ENCODE measurements at regions not wholly inside any gene's neighbourhood (a gene's known extent, or its start where the extent isn't known, plus 50 kb on each side); places are given as distances from the start of the nearest gene placed in this dataset.

DNA sequence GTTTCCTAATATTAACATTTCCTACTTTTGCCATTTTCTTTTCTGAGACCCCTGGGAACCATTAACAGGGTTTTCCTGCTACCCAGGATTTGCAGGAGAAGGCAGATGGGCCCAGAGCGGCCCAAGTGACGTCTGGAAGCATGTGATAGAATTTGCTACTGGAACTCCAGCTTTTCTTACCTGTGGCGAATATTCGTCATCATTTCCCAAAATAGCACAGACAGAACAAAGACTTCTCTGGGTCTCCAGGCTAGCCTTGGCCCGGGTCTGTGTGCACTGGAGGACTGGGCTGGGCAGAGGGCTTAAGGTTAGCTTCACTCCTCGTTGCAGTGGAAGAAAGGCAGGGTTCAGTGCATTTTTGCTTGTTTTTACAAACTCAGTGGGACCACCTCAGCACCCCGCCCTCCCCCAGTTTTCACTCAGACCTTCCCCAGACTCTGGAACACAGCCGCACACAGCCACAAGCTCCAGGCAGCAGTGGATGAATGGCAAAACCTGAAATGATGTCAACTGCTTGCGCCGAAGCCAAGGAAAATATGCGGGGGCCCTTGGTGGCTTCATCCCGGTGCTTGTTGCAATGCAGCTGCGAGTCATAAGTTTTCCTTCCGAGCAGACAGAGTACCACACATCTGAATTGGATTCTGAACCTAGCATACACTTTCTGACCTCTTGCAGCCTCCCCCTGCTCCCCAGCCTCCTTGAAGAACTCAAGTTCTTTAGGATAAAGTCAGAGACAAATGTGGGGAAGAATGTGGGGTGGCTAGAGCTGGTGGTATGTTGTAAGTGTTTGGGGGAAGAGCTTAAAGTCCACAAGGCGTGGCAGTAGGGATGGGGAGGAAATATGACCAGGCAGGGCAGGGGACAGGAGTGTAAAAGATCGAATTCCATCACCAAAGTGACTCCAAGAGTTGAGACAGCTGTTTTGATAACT, 586.0 kb downstream of the CCDC171 start:
- Mint-ChIP-seq H3K27ac (no peak overlapping the region), H3K27me3 (ENCODE audit: low read depth) (no peaks in the 10 kb centered on the region), H3K4me3 (no peak overlapping the region), H3K4me1 (ENCODE audit: low read depth) (peaks cover under 1% of the 10 kb centered on the region), H3K9me3 (no peaks in the 10 kb centered on the region), H3K36me3 (ENCODE audit: low read depth) (no peaks in the 10 kb centered on the region)
- DNase-seq (ENCODE audit: low spot score) = no peak

DNA sequence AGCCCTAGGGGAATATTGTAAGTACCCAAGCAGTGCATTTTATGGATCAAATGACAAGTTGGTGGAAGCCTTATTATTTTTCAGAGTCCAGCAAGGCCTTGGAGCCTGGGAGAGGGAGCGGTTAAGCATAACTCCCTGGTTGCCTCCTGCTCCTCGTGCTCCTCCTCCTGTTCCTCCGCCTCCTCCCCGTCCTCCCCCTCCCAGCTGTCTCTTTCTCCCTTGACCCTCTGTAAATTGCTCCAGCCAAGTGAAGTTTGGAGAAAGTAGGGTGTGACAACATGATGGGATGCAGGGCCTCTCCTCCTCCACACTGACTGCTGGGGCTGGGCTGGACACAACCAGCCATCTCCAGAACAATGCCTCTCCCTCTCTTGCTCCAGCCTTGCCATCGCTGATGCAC, 586.9 kb downstream of the CCDC171 start:
- Mint-ChIP-seq H3K27ac (no peak overlapping the region), H3K9me3 (no peaks in the 10 kb centered on the region), H3K27me3 (ENCODE audit: low read depth) (no peaks in the 10 kb centered on the region), H3K4me1 (ENCODE audit: low read depth) (no peaks in the 10 kb centered on the region), H3K36me3 (ENCODE audit: low read depth) (no peaks in the 10 kb centered on the region), H3K4me3 (no peak overlapping the region)
- no peak for DNase-seq (ENCODE audit: low spot score)

DNA sequence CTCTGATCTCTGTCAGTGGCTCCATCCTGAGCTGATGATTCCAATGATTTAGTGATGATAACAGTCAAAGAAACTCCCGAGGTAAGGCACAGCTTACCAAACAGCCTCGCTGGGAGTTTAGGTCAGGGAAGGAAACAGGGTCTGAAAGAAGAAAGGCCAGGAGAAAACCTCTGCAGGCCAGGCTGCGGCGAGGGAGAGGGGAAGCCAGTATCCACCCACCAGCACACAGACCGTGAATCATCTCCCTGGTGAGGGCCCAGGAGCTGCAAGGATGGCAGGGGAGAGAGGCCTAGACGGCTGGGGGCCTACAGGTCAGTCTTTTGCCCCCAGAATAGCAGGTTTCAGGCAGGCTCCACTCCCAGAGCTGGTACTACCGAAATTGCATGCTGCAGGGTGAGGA, 590.5 kb downstream of the CCDC171 start:
- Mint-ChIP-seq H3K9me3 (no peaks in the 10 kb centered on the region), H3K36me3 (ENCODE audit: low read depth) (no peaks in the 10 kb centered on the region), H3K4me3 (no peak overlapping the region), H3K4me1 (ENCODE audit: low read depth) (no peaks in the 10 kb centered on the region), H3K27ac (no peak overlapping the region), H3K27me3 (ENCODE audit: low read depth) (no peaks in the 10 kb centered on the region)
- no peak for DNase-seq (ENCODE audit: low spot score)

DNA sequence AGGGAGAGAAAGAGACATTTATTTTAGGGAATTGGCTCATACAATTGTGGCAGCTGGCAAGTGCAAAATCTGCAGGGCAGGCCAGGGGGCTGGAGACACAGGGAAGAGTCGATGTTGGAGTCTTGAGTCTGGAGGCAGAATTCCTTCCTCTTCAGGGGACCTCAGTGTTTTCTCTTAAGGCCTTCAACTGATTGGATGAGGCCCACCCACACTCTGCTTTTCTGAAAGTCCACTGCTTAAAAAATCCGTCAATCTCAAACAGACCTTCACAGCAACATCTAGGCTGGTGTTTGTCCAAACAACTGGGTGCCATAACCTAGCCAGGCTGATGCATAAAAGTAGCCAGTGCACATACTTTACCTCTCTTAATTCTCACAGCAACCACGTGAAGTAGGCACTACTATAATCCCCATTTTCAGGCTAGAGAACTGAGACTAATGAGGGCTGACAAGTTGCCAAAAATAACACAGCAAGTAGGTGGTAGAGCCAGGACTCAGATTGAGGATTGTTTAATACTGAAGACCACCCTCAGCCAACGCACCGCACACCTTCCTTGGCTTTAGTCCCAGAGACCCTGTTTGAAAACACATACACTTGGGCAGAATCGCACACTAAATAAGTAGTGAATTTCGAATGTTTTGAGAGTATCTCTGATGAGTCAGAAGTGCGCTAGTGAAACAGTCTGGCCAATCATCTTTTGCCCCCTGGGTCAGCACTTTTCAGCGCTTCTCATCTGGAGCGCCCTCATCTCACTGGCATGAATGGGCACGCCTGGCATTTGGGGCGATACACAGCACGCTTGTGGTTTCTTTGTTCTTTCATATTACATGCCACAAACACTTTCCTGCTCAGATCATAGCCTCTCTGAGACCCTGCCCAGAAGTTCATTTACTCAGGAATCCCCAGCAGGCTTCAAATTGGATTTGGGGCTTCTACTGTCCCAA, 591.4 kb downstream of the CCDC171 start:
- no peak overlapping the region for H3K27ac Mint-ChIP-seq
- H3K4me1 Mint-ChIP-seq (ENCODE audit: low read depth) = no peaks in the 10 kb centered on the region
- H3K4me3 Mint-ChIP-seq = no peak overlapping the region
- H3K36me3 Mint-ChIP-seq (ENCODE audit: low read depth) = no peaks in the 10 kb centered on the region
- DNase-seq (ENCODE audit: low spot score) = no peak
- no peaks in the 10 kb centered on the region for H3K27me3 Mint-ChIP-seq (ENCODE audit: low read depth)
- H3K9me3 Mint-ChIP-seq = no peaks in the 10 kb centered on the region

DNA sequence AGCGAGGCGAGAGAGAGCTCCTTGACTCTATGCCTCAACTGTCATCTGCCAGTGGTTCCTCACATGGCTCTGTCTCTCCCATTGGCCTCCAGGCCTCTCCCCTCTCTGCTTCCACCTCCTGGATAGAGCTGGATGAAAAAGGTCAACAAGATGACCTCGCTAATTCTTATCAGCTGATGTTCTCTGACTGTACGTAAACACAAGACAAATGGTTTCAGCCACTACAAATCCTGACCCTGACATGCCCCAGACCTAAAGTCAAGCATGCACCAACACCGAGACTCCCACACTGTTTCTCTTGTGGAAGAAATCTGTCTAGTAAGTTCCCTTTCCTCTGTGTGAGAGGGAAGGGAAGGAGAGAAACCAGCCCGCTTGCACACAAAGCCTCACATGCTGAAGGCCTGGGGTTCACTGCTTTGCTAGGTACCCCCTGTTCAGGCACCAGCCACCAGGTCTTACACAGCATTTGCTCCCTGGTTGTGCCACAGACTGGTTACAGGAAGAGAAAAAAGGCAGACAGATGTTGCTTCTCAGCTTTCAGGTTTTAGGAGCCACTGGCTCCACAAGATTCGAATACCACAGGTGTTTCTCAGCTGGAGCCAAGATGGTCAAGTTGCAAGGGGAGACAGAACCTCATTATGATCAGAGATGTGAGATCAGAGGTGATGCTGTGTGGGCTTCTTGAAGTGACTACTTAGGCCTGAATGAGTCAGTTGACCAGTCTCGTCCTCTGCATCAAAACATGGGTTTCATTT, 592.5 kb downstream of the CCDC171 start:
- no peaks in the 10 kb centered on the region for H3K27me3 Mint-ChIP-seq (ENCODE audit: low read depth)
- no peak overlapping the region for H3K4me3 Mint-ChIP-seq
- no peaks in the 10 kb centered on the region for H3K4me1 Mint-ChIP-seq (ENCODE audit: low read depth)
- no peaks in the 10 kb centered on the region for H3K9me3 Mint-ChIP-seq
- H3K27ac Mint-ChIP-seq = no peak overlapping the region
- no peak for DNase-seq (ENCODE audit: low spot score)
- no peaks in the 10 kb centered on the region for H3K36me3 Mint-ChIP-seq (ENCODE audit: low read depth)

DNA sequence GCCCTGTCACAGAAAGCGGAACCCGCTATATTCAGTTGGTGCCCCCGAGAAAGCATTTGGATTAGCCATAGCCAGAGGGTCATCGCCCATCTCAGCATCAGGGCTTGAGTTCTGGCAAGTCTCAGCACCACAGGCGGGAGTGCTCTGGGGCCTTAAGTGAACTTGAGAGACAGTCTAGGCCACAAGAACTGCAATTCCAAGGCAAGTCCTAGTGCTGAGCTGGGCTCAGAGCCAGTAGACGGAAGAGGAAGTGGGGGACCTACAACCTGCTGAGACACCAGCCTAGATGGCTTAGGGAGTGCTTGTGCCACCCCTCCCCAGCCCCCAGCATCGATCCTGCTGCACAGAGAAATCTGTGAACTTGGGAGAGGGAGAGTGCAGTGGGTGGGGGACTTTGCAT, 594.9 kb downstream of the CCDC171 start:
- Mint-ChIP-seq H3K27ac (no peak overlapping the region), H3K4me1 (ENCODE audit: low read depth) (no peaks in the 10 kb centered on the region), H3K9me3 (no peaks in the 10 kb centered on the region), H3K36me3 (ENCODE audit: low read depth) (no peaks in the 10 kb centered on the region), H3K4me3 (no peak overlapping the region), H3K27me3 (ENCODE audit: low read depth) (no peaks in the 10 kb centered on the region)
- no peak for DNase-seq (ENCODE audit: low spot score)

DNA sequence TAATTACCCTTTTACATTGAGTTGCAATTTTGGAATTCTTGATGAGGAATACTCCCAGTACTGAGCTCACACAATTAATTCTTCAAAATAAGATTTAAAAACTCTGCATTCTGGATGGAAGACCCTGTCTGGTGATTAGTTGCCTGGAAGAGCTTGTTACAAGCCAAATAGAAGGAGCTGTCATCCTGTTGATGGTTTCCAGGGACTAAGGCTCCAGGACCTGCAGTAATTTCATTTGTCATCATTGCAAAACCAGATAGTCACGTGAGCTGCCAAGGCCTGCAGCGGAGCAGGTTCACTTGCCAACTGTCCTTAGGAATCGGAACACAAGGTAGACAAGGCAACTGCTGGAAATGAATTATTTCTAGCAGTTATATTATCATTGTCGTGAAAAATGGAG, 597.7 kb downstream of the CCDC171 start:
- H3K4me1 Mint-ChIP-seq (ENCODE audit: low read depth) = peaks cover 6% of the 10 kb centered on the region
- no peak for DNase-seq (ENCODE audit: low spot score)
- no peaks in the 10 kb centered on the region for H3K9me3 Mint-ChIP-seq
- peaks cover 6% of the 10 kb centered on the region for H3K27me3 Mint-ChIP-seq (ENCODE audit: low read depth)
- H3K27ac Mint-ChIP-seq = no peak overlapping the region
- no peak overlapping the region for H3K4me3 Mint-ChIP-seq
- no peaks in the 10 kb centered on the region for H3K36me3 Mint-ChIP-seq (ENCODE audit: low read depth)

DNA sequence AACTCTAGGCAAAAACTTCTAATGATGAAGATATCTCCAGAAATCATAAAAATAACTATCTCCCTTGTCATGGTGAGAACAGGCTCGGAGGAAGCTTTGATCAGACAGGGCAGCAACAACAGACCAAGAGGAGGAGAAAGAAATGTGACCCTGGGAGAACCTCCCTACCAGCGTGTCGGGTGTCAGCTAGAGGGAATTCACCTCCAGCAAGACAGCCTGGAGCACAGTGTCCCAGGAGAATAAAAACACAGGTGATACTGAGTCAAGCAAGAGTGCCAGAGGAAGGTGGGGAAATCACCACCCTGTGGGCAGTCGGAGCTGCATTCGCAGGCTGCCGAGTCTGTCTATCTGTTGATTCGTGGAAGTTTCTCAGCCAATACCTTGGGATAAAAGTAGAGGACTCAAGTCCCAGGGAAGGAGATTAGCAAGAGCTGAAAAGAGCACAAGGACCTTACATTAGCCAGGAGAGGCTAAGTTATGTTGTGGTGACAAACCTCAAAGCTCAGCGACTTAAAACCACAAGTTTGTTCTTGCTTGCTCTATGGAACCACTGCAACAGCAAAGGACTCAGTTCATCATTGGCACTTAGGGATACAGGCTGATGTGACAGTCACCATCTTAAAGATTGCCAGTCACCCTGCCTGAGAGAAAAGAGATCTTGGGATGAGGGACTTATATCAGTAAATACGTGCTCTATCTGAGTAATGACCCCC, 598.3 kb downstream of the CCDC171 start:
- H3K27ac Mint-ChIP-seq = no peak overlapping the region
- H3K4me1 Mint-ChIP-seq (ENCODE audit: low read depth) = peaks cover 6% of the 10 kb centered on the region
- H3K9me3 Mint-ChIP-seq = no peaks in the 10 kb centered on the region
- H3K36me3 Mint-ChIP-seq (ENCODE audit: low read depth) = no peaks in the 10 kb centered on the region
- DNase-seq (ENCODE audit: low spot score) = no peak
- peaks cover 6% of the 10 kb centered on the region for H3K27me3 Mint-ChIP-seq (ENCODE audit: low read depth)
- H3K4me3 Mint-ChIP-seq = no peak overlapping the region

DNA sequence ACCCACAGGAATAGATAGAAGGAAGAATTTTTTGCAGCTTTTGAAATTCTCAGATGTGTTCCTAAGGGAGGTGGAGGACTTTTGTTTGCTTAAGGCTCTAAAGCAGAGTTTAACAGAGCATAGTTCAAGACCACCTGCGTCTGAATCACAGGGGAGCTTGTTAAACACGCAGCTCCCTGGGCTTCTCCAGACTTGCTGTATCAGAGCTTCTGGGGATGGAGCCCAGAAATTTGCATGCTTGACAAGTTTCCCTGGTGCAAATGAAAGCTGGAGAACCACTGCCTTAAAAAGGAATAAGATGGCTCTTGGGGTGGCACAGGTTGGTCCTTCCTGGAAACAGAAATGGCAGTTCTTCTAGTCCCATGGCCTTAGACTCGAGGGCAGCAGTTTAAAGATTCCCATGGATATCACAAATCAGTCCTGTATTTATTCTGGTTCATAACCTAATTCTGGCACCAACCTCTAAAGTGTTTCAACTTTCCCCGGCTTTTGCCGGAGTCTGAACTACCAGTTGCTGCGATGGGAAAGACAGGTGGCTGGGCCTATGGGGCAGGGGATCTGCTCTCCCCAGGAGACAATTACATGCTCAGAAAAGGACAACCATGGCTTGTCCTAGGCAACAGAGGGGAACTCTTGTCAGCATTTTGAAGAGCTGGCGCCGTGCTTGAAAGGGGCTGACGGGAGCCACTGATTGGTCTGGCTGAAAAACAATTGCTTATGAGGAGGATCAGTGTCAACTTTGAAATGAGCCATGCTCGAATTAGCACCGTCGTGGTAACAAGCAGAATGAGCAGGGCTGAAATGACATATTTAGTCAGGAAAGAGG, 599.6 kb downstream of the CCDC171 start:
- Mint-ChIP-seq H3K27ac (no peak overlapping the region), H3K27me3 (ENCODE audit: low read depth) (peaks cover 6% of the 10 kb centered on the region), H3K4me3 (no peak overlapping the region), H3K4me1 (ENCODE audit: low read depth) (peaks cover 6% of the 10 kb centered on the region), H3K36me3 (ENCODE audit: low read depth) (no peaks in the 10 kb centered on the region), H3K9me3 (no peaks in the 10 kb centered on the region)
- no peak for DNase-seq (ENCODE audit: low spot score)

DNA sequence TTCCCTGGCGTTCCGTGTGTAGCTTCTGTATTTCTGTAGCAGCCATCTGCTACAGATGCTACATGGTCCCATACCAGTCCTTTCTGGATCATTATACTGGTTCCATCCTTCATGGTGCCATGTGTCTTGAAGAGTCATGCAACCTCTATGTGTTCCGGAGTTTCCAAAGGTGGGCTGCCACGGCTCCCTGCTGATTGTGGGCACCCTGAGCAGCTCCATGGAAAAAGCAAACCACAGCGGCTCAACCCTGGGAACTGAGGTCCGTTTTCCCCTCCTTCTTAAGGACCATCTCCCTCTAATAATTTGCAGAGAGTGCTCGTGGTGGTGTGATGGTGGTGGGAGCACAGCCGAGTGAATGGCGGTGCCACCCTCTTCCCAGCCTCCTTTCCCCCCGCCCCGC, 600.4 kb downstream of the CCDC171 start:
- Mint-ChIP-seq H3K27ac (no peak overlapping the region), H3K4me1 (ENCODE audit: low read depth) (peaks cover 6% of the 10 kb centered on the region), H3K36me3 (ENCODE audit: low read depth) (no peaks in the 10 kb centered on the region), H3K4me3 (no peak overlapping the region), H3K9me3 (no peaks in the 10 kb centered on the region), H3K27me3 (ENCODE audit: low read depth) (peaks cover 6% of the 10 kb centered on the region)
- no peak for DNase-seq (ENCODE audit: low spot score)

DNA sequence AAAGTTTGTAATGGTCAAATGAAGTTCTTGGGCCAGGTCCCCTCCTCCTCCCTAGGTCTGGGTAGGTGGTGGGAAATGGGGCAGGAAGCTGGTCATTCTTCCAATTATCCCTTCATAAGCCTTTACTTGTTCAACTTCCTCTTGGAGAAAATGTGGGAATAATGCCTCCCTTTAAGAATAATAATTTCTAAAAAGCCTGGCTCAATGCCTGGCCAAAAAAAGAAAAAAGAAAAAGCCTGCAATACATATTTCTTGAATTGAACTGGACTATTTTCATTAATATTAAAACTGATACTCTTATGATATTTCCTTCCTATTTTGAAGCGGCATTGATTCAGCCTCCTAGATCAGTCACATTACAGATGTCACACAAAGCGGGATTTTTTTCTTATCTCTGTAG, 600.9 kb downstream of the CCDC171 start:
- Mint-ChIP-seq H3K4me1 (ENCODE audit: low read depth) (peaks cover 6% of the 10 kb centered on the region), H3K27me3 (ENCODE audit: low read depth) (peaks cover 6% of the 10 kb centered on the region), H3K9me3 (no peaks in the 10 kb centered on the region), H3K4me3 (no peak overlapping the region), H3K27ac (no peak overlapping the region), H3K36me3 (ENCODE audit: low read depth) (no peaks in the 10 kb centered on the region)
- no peak for DNase-seq (ENCODE audit: low spot score)

DNA sequence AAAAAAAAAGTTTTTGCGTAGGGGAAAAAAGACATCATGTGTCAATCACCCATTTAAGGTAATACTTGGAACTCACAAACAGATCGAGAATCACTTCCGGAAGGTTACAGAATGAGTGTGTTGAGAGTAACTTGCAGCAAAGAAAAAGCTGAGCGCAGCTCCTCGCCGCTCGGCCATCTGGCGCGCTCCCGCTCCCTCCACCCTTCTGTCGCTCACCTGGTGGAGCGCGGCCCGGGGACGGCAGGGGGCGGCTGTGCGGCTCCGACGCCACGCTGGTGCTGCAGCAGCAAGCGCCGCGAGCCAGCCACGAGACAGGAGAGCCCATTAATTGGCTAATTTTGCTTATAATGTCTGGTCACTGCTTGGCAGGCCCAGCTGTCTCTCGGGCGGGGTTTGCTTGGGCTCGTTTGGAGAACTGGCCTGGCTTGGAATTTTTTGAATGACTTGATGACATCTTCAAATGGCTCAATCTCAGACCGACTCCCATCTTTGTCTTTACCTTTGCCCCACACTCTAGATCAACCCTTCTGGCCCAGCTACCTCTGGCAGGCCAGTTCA, 601.8 kb downstream of the CCDC171 start:
- Mint-ChIP-seq H3K9me3 (no peaks in the 10 kb centered on the region), H3K27ac (no peak overlapping the region), H3K4me3 (peak overlapping the region; percentile 61), H3K4me1 (ENCODE audit: low read depth) (peaks cover 6% of the 10 kb centered on the region), H3K27me3 (ENCODE audit: low read depth) (peaks cover 6% of the 10 kb centered on the region), H3K36me3 (ENCODE audit: low read depth) (no peaks in the 10 kb centered on the region)
- peak; percentile 34 for DNase-seq (ENCODE audit: low spot score)

All from T-helper 2 cell treated with Interferon-gamma antibody and Interleukin-4, amounts not matched to agents 5 μg/mL and 100 μg/mL, for 36 hours (primary cell).